Tibial nerve (tissue), 4 donors: ENCODE measurements at regions not wholly inside any gene's neighbourhood (a gene's known extent, or its start where the extent isn't known, plus 50 kb on each side); places are given as distances from the start of the nearest gene placed in this dataset.

Source experiments
- DNase-seq, 2 donors: peaks; one replicate each; pipeline ENCODE4 v3.0.0-alpha.2; 2019; ENCODE audit warnings: low spot score in 2 of 2
- H3K27ac ChIP-seq, 4 donors: fragments of 200-600 bp; sonication (generic) in 3 of 4; one replicate each; pipeline ENCODE4 v1.5.1; 2017 to 2019; ENCODE audit warnings: mild to moderate bottlenecking in 1 of 4
- H3K27me3 ChIP-seq, 2 donors: fragments of 200-600 bp; sonication (generic) in 1 of 2; one replicate each; pipeline versions ENCODE4 v1.5.1 to v1.6.0; 2017 to 2019
- H3K36me3 ChIP-seq, 3 donors: fragments of 200-600 bp; sonication (generic); one replicate each; pipeline ENCODE4 v1.5.1; 2018 to 2019
- H3K4me1 ChIP-seq, 4 donors: fragments of 200-600 bp; sonication (generic) in 3 of 4; one replicate each; pipeline ENCODE4 v1.5.1; 2017 to 2019
- H3K4me3 ChIP-seq, 4 donors: fragments of 200-600 bp; sonication (generic) in 3 of 4; one replicate each; pipeline ENCODE4 v1.5.1; 2017 to 2019; ENCODE audit warnings: mild to moderate bottlenecking in 1 of 4, moderate library complexity in 1 of 4
- H3K9me3 ChIP-seq, 4 donors: fragments of 200-600 bp; sonication (generic) in 3 of 4; one replicate each; pipeline ENCODE4 v1.5.1; 2017 to 2019
- EP300 ChIP-seq, 2 donors: sonication (generic); formaldehyde crosslinking; IDR thresholded peaks; one replicate each; pipeline ENCODE4 v1.6.1; 2017; ENCODE audit warnings: antibody characterized with exemption in 2 of 2, mild to moderate bottlenecking in 1 of 2
- POLR2A ChIP-seq, 2 donors: fragments of 450-650 bp; IDR thresholded peaks; one replicate each; pipeline ENCODE4 v1.6.1; 2017; ENCODE audit warnings: antibody characterized with exemption in 2 of 2, mild to moderate bottlenecking in 2 of 2, moderate library complexity in 2 of 2
- WGBS, 2 donors: methylation state at CpG; one replicate each; pipeline ENCODE4 v1.1.5; 2018; 5-methylcytosine and 5-hydroxymethylcytosine counted together
- TF ChIP-seq, protein P1 (sequence below), 5 experiments: fragments of 200-600 bp in 3 of 5; fragments of 450-650 bp in 2 of 5; sonication (generic) in 3 of 5; IDR thresholded peaks; one replicate each; pipeline ENCODE4 v1.5.1; 2016 to 2019; ENCODE audit warnings: antibody characterized with exemption in 5 of 5, mild to moderate bottlenecking in 3 of 5, moderate library complexity in 2 of 5

DNA sequence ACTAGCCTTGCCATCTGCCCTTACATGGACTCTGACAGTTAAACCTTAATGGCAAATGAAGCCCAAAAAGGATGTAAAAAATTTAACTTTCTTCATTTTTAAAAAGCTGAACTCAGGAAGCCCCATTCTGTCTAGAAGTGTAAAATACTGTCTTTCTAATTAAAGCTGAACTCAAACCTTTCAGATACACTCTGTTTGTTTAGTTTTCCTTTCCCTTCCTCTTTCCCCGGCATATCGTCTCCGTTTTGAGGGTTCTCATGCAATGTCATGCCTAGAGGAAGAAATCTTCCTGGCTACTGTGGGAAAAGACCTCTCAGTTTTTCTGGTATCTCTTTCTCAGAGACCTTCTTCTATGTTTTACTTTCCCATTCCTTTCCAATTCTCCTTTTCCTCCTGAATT lies 841.5 kb downstream of the DTWD2 start:
- 62 to 91% methylated on average over 3 of the region's 3 CpGs for WGBS, 2 donors
- H3K27me3 ChIP-seq, result no peaks in the 10 kb centered on the region
- no peaks in the 10 kb centered on the region for H3K9me3 ChIP-seq
- no peak for TF ChIP-seq EP300 (IDR thresholded peaks at IDR 0.05)
- no peak for TF ChIP-seq POLR2A (IDR thresholded peaks at IDR 0.05)
- TF ChIP-seq, protein P1, sequence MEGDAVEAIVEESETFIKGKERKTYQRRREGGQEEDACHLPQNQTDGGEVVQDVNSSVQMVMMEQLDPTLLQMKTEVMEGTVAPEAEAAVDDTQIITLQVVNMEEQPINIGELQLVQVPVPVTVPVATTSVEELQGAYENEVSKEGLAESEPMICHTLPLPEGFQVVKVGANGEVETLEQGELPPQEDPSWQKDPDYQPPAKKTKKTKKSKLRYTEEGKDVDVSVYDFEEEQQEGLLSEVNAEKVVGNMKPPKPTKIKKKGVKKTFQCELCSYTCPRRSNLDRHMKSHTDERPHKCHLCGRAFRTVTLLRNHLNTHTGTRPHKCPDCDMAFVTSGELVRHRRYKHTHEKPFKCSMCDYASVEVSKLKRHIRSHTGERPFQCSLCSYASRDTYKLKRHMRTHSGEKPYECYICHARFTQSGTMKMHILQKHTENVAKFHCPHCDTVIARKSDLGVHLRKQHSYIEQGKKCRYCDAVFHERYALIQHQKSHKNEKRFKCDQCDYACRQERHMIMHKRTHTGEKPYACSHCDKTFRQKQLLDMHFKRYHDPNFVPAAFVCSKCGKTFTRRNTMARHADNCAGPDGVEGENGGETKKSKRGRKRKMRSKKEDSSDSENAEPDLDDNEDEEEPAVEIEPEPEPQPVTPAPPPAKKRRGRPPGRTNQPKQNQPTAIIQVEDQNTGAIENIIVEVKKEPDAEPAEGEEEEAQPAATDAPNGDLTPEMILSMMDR (IDR thresholded peaks at IDR 0.05), result no peak
- DNase-seq, result no peak
- no peak overlapping the region for H3K27ac ChIP-seq
- no peaks in the 10 kb centered on the region for H3K36me3 ChIP-seq
- no peak overlapping the region for H3K4me3 ChIP-seq
- H3K4me1 ChIP-seq, result no peaks in the 10 kb centered on the region

DNA sequence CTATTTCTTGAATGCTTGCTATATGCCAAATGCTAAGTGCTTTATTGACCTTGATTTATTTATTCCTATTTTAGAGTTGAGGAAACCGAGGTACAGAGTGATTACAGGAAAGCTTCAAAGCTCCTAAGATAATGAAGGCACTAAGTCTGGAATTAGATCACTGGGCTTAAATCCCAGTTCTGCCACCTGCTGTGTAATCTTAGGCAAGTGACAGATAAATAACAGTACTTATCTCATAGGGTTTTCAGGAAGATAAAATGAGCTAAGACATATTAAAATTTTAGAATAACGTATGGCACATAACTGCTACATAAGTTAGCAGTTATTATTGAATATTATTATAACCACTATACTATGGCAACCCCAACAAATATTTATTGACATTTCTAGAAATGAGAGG lies 843.8 kb downstream of the DTWD2 start:
- H3K27me3 ChIP-seq, result no peaks in the 10 kb centered on the region
- no peaks in the 10 kb centered on the region for H3K4me1 ChIP-seq
- TF ChIP-seq, protein P1 (IDR thresholded peaks at IDR 0.05), result no peak
- TF ChIP-seq EP300 (IDR thresholded peaks at IDR 0.05), result no peak
- no peak for TF ChIP-seq POLR2A (IDR thresholded peaks at IDR 0.05)
- no peak overlapping the region for H3K27ac ChIP-seq
- no peaks in the 10 kb centered on the region for H3K9me3 ChIP-seq
- H3K4me3 ChIP-seq, result no peak overlapping the region
- no peaks in the 10 kb centered on the region for H3K36me3 ChIP-seq
- 65 to 81% methylated on average over 2 of the region's 2 CpGs for WGBS, 2 donors
- DNase-seq, result no peak

- Histone ChIP-seq H3K27ac (no peak overlapping the region), H3K4me1 (no peaks in the 10 kb centered on the region), H3K27me3 (no peaks in the 10 kb centered on the region), H3K36me3 (no peaks in the 10 kb centered on the region), H3K9me3 (no peaks in the 10 kb centered on the region), H3K4me3 (no peak overlapping the region)
- TF ChIP-seq POLR2A (IDR thresholded peaks at IDR 0.05) (no peak), EP300 (IDR thresholded peaks at IDR 0.05) (no peak)
- TF ChIP-seq, protein P1 (IDR thresholded peaks at IDR 0.05), result no peak
- no peak for DNase-seq
- 82 to 87% methylated on average over 1 of the region's 1 CpG for WGBS, 2 donors
Measured at GRCh38 chr5:118139361-118139760, 849.0 kb downstream of the DTWD2 start.

- Histone ChIP-seq H3K9me3 (no peaks in the 10 kb centered on the region), H3K4me1 (no peaks in the 10 kb centered on the region), H3K27me3 (no peaks in the 10 kb centered on the region), H3K36me3 (no peaks in the 10 kb centered on the region), H3K4me3 (no peak overlapping the region), H3K27ac (no peak overlapping the region)
- DNase-seq, result no peak
- TF ChIP-seq EP300 (IDR thresholded peaks at IDR 0.05), result no peak
- TF ChIP-seq POLR2A (IDR thresholded peaks at IDR 0.05), result no peak
- TF ChIP-seq, protein P1 (IDR thresholded peaks at IDR 0.05), result no peak
Measured at GRCh38 chr5:118126159-118126558, 862.2 kb downstream of the DTWD2 start.

DNA sequence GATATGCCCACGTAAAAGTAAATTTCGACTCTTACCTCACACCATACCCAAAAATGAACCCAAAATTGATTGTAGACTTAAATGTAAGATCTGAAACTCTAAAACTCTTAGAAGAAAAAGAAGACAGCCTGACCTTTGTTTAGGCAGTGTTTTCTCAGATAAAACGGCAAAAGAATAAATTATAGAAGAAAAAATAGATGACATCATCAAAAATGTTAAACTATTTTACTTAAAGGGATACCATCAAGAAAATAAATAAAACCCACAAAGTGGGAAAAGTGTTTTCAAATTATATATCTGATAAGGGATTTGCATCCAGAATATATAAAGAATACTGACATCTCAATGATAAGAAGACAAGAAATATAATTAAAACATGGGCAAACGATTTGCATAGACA lies 862.7 kb downstream of the DTWD2 start:
- Histone ChIP-seq H3K4me1 (no peaks in the 10 kb centered on the region), H3K27ac (no peak overlapping the region), H3K4me3 (no peak overlapping the region), H3K27me3 (no peaks in the 10 kb centered on the region), H3K9me3 (no peaks in the 10 kb centered on the region), H3K36me3 (no peaks in the 10 kb centered on the region)
- 72 to 78% methylated on average over 4 of the region's 4 CpGs for WGBS, 2 donors
- TF ChIP-seq, protein P1 (IDR thresholded peaks at IDR 0.05), result no peak
- no peak for TF ChIP-seq POLR2A (IDR thresholded peaks at IDR 0.05)
- no peak for TF ChIP-seq EP300 (IDR thresholded peaks at IDR 0.05)
- no peak for DNase-seq
